ENCODE measurements at regions not wholly inside any gene's neighbourhood (a gene's known extent, or its start where the extent isn't known, plus 50 kb on each side); places are given as distances from the start of the nearest gene placed in this dataset.

DNA sequence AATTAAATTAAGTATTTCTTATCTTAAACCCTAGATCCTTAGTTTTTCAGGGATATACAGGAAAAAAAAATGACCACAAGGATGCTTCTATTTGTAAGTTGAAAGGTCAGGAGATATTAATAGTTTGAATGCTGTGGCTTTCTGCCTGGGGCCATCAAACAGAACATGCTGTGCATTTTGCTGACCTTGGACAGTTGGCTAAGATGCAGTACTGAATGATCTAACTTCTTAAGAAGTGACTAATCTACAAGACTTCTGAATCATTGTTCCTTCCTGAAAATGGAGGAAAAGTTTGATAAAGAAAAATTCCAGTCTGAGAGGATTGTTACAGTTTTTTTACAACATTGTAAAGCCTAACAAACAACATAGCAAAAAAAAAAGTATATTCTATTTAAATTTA lies 237.8 kb upstream of the JADE1 start:
- DNase-seq (ENCODE audit: low read depth in 4 of 4, low spot score in 1 of 4): no peak

DNA sequence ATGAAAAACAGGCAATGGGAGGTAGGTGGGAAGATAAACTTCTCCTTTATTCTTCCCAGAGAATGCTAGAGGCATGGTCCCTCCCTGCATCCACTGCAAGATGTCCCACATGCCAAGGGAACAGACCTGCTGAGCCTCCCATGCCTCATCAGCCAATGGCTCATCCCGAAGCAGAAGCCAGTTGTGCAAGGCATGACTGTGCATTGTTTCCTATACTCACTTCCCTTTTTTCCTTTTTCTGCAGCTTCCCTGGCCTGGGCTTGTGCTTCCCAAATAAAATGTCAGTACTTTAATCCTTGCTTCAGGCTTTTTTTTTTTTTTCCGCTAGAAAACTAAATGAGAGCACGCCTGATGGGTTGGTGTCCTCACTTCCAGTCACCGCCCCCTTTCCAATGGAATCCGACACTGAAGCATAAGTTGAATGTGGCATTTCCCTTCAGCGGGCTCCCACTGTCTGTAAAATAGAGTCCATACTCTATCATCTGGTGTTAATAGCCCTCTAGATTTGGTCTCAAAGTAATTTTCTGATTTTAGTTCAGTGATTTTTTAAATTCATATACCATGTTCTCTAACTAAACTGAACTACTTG lies 239.0 kb upstream of the JADE1 start:
- DNase-seq (ENCODE audit: low read depth in 4 of 4, low spot score in 1 of 4): no peak

DNA sequence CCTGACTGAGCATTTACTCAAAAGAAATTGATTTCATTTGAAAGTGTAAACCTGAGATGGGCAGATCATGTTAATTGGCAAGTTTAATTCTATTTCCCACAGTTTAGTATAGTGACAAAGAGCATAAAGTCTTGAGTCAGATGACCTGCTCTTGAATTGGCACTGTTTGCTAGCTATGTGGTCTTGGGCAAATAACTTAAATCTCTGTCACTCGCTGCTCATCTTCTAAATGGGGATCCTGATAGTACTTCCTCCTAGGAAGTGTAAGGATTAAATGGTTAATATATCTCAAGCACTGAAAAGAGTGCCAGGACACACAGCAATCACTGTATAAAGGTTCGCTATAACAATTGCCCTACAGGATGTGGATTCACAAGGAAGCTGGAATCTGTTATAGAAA lies 242.8 kb upstream of the JADE1 start:
- no peak for DNase-seq (ENCODE audit: low read depth in 4 of 4, low spot score in 1 of 4)

DNA sequence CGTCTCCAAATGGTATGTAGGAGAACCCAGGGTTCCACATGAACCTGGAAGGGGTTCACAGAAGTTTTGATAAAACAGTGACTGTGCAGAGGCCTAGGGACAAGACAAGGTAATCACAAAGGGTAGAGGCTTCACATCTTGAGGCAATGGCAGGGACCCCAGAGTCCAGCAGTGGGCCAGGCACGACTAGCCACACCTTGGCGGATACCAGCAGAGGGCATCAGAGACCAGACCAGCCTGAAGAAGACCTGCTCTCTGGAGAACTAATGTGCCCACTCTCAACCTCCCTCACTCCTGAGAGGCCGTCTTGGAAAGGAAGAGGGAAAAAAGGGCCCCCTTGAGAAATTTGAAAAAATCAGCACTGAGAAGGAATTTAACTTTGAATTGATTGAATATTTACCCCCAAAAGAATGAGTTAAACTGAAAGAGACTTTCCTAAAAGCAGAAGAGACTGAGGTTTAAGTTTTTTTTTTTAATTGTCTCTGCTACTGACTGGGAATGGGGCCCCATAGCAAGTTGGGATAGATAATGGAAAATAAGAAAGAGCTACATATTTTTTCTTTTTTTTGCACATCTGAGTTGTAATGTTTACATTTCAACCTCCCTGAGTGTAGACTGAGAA lies 243.8 kb upstream of the JADE1 start:
- no peak for DNase-seq (ENCODE audit: low read depth in 4 of 4, low spot score in 1 of 4)

DNA sequence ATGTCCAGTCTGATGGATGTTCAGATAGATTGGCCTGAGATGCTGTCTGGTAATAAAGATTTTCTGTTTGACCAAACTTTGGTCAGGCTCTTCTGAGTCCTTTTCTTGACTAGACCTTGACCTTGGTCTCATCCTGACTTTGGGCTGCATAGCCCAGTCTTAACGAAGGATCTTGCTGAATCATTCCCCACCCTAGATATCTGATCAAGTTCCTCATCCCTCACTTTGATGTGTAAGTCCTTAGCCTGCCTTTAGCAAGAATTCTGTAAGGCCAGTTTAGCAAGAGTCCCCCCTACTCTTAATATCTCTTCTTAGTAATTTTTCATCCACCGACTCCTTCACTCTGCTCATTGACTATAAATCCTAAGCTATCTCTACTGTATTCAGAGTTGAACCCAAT lies 244.4 kb upstream of the JADE1 start:
- DNase-seq (ENCODE audit: low read depth in 4 of 4, low spot score in 1 of 4): no peak

DNA sequence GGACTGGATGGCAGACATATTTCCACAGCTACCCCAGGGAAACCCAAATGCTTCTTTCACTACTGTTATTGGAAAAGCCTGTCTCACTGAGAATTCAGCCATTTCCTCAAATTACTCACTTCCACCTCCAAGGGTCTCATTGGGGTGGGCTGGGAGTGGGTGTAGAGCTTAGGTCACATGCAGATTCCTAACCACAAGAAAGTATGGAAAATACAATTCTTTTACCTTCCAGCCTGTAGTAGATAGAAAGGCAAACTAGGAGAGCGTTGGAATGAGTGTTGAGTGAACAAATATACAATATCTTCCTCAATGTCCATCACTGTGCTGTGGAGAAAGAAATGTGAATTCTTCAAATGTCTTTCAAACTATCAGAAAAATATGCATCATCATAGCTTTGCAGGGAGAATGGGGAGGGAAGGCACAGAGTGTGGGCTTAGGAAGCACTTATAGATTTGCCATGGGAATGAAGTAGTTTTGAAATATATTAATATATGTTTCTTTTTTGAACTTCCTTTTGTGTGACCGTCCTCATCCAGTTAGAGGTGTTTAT lies 245.3 kb upstream of the JADE1 start:
- no peak for DNase-seq (ENCODE audit: low read depth in 4 of 4, low spot score in 1 of 4)

DNA sequence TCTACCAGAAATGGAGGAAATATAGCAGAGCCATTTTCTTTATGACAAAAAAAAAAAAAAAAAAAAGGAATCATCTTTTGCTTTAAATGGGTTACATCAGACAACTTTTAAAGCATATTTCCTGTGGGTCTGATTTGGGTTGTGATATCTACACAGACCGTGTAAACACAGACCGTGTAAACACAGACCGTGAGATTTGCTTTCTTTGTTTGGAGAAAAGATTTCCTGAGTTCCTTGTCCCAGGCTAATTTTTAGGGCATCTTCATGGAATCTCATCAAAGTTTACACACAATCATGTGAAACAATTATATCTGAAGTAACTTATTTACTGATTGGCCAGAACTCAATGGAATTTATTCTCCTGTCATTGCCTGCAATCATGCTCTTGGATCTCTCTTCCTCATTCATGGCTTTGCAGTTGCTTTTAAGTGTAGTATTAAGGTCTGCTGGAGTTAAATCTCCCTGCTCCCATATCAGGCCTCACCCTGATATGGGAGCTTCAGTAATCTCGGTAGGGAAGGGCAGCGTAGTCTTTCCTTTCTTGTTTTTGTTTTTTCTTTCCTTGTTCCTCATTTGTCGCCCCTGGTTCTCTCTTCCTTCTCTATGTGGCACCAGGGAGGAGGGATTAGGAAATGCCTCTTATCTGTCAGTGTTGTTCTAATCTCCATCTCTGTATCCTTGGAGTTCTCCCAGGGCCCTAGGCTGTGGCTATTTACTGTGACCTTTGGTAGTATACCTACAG lies 248.6 kb upstream of the JADE1 start:
- DNase-seq (ENCODE audit: low read depth in 4 of 4, low spot score in 1 of 4): no peak

DNA sequence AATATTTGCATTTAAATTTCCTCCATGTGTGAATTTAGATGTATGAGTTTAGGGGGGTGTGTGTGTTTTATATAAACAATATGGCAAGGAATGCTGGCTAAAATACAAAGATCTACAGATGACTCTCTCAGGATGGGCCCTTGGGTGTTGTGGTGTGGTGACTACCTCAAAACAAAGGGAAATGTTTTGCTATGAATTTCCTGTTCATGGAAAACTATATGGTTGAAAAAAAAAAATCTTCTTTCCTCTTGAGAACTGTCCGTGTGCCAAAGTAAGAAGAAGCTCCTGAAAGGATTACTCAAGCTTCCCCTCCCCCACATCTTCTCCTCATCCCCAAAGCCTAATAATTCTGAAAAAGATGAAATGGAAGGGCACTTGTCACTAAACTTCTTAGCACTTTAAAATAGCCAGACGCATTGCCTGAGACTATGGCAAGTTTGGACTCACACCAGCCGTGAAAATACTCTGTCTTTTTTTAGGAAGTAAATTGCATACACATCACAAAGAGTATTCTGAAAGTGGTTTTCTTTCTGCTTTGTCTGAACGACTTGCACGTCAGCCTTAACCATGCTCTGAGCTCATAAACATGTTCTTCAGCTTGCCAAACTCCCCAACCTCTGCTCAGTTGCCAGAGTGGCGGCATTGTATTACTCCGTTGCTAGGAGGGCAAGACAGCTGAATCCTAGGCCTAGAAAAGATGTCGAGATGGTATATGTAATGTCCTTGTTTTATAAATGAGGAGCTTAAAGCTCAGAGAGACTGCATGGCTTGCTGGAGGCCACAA lies 250.4 kb upstream of the JADE1 start:
- no peak for DNase-seq (ENCODE audit: low read depth in 4 of 4, low spot score in 1 of 4)

DNA sequence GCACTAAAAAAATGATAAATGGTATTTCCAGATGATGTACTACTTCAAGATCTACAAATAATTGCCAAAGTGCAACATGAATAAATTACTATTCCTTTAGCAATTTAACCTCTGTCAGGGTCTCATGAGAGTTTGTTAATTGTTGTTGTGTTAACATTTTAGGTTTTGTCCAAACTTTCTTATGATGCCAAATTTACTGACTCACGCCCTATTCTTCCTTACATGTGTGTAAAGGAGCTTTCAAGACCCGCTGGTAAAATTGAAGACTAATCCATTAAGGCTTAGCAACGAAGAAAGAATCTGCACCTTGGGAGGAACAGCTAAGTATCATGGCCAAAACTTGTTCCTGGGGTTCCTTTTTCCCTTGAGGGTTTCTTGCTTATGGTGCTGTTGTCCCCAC lies 252.7 kb upstream of the JADE1 start:
- no peak for DNase-seq (ENCODE audit: low read depth in 4 of 4, low spot score in 1 of 4)

DNA sequence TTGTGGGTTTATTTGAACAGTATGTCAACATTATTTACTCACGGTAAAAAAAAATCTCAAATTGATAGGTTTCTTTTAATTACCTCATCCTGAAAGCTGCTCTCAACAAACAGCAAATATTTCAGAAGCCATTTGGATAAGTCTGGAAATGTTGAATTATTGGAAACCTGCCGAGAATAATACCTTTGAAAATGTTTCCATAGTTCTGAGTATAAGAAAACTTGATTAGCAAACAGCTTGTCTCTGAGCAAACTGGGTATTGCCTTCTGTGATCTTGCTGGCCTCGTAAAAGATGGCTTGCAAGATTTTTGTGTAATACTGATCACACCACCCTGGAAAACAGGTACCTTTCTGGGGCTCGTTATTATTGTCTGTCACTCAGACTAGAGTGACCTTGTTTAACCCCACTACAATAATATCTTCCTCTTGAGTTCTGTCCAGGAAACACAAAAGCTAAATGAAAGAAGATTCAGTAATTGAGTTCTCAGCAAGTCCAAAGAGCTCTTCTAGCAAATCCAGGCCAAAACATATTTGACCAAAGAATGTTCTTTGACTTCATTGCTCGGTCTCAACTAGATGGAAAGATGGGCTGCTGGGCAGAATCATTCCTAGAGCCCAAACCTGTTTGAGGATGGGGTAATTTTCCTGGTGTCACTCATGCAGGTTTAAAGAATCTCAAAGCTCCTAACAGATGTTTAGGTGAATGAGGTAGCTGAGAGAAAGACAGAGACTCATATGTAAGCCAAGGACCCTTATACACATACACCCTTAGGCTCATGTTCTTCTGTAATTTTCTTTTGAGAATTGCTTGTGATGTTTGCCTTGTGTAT lies 255.6 kb upstream of the JADE1 start:
- DNase-seq (ENCODE audit: low read depth in 4 of 4, low spot score in 1 of 4): no peak

DNA sequence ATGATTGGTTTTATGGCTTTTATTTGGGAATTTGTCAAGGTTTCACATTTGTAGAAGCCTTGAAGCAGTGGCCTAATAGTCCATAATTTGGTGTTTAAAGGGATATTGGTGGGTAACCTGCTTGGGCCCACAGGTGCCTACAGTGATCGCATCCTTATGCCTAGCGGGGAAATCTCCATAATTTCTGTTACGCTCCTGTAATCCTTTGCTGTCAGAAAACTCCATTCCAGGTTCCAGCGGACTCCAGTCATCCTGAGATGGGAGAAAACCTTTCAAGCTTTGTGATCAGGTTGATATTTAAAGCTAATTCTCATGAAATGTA lies 257.0 kb upstream of the JADE1 start:
- DNase-seq (ENCODE audit: low read depth in 4 of 4, low spot score in 1 of 4): no peak

DNA sequence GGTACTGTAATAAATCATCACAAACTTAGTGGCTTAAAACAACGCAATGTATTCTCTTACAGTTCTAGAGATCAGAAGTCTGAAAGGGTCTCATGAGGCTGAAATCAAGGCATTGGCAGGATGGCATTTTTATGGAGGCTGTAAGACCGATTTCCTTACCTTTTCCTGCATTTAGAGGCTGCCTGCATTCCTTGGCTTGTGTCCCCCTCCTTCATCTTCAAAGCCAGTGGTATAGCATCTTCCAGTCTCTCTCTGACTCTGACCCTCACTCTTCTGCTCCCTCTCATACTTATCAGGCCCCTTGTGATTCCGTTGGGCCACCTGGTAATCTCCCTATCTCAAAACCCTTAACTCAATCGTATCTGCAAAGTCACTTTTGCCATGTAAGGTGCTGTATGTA lies 258.2 kb upstream of the JADE1 start:
- no peak for DNase-seq (ENCODE audit: low read depth in 4 of 4, low spot score in 1 of 4)

DNA sequence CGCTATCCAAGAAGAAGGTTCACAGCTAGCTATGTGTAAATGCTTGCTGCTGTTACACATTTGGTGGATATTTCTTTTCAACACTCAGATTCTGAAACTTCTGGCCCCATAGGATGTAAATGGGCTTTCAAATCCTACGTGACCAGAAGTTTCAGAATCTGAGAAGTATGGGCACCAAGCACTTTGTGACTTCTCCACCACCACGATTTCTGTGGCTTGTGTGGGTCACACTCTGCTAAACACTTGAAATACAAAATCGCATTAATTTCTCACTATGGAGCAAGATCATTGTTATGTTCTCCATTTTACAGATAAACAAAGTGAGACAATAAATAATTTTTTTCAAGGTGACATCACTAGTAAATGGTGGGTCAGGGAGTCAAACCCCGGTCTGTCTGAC lies 259.4 kb upstream of the JADE1 start:
- DNase-seq (ENCODE audit: low read depth in 4 of 4, low spot score in 1 of 4): no peak

DNA sequence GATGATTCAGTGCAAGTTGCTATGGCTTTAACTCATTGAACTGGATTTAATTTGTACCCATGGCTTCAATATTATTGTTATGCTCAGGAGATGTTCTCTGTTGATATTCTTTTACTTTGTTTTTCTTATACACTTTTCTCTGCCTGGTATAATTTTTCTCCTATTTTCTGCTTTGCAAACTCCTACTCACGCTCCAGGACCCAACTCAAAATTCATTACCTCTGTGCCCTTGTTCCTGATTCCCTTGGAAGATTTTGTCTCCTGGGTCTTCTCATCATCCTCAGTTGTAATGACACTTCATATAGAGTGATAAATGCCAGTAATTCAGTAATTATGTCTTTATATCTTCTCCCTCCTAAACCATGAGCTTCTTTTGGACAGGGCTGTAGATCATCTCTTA lies 259.9 kb upstream of the JADE1 start:
- no peak for DNase-seq (ENCODE audit: low read depth in 4 of 4, low spot score in 1 of 4)

DNA sequence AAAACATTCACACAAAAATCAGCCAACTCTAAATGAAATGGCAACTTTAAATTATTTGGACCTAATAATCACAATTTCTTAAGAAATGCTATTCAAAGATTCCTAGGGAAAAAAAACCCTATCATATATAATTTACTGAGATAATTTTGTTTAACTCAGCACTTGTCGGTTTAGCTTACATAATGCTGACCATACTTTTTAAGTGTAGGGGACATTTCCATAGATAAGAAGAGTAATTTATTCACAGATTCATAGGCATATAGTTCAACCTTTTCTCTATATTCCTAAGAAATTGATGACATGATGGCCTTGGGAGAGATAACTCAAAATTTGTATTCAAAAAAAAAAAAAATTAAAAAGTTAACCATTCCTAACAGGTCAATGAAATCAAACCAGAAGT lies 260.8 kb upstream of the PGRMC2 start:
- no peak for DNase-seq (ENCODE audit: low read depth in 4 of 4, low spot score in 1 of 4)

DNA sequence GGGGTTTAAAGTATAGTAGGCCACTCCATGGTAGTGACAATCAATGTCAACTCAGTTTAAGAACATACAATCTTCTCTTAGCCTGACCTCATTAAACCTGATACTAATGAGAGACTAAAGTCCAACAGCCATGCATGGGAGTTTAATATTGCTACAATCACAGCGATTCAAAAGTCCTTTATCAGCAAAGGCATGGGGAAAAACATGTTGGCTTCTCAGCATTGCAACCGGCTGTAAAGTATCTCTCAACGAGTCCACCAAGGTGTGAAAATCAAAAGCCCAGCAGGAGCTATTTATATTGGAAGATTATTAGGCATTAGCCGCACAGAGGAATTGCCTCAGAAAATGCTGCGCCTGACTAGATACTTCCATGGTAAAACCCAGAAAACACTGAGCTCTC lies 256.7 kb upstream of the PGRMC2 start:
- no peak for DNase-seq (ENCODE audit: low read depth in 4 of 4, low spot score in 1 of 4)

DNA sequence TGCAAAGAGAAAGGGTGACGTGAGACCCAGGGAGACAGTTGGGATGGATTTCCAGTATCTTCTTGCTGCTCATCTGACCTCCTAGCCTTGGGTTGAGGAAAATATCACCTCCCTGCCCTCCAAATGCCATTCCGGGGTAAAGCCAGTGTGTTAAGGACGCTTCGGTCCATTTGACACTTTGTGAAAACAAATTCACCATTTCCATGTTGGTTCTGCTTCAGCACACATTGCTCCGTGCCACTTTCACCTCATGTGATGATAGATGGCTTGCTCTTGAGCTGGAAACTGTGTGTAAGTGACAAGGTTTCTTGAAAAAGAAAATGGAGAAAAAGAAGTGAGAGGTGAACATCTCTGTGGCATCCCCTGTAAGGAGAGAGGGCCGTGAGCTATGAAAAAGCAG lies 256.1 kb upstream of the PGRMC2 start:
- DNase-seq (ENCODE audit: low read depth in 4 of 4, low spot score in 1 of 4): no peak

DNA sequence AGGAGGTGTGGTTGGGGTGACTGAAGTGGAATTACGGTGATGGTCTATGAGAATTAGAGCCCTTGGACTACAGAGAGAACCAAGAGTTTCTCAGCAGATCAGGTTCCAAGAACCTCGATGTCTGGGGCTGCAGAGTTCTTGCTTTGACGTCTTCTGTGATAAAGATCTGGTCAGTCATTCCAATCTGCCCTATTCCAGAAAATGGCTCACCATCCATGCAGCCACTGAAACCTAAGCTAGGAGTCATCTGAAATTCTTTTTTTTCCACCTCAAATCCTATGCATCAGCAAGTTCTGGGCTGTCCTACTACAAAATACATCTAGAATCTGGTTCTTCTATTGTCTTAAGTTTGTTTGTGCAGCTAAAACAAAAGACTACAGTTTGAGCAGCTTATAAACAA lies 254.4 kb upstream of the PGRMC2 start:
- DNase-seq (ENCODE audit: low read depth in 4 of 4, low spot score in 1 of 4): no peak

DNA sequence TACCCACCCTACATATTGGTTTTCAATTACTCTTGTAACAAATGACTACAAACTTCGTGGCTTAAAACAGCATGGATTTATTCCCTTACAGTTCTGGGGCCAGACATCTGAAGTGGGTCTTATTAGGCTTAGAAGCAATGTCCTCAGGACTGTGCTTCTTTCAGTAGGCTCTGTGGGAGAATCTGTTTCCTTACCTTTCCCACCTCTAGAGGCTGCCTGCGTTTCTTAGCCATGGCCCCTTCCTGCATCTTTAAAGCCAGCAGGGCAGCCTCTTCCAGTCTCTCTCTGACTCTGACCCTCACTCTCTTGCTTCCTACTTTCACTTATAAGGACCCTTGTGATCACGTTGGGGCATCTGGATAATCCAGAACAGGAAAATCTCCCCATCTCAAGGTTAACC lies 252.5 kb upstream of the PGRMC2 start:
- DNase-seq (ENCODE audit: low read depth in 4 of 4, low spot score in 1 of 4): no peak

DNA sequence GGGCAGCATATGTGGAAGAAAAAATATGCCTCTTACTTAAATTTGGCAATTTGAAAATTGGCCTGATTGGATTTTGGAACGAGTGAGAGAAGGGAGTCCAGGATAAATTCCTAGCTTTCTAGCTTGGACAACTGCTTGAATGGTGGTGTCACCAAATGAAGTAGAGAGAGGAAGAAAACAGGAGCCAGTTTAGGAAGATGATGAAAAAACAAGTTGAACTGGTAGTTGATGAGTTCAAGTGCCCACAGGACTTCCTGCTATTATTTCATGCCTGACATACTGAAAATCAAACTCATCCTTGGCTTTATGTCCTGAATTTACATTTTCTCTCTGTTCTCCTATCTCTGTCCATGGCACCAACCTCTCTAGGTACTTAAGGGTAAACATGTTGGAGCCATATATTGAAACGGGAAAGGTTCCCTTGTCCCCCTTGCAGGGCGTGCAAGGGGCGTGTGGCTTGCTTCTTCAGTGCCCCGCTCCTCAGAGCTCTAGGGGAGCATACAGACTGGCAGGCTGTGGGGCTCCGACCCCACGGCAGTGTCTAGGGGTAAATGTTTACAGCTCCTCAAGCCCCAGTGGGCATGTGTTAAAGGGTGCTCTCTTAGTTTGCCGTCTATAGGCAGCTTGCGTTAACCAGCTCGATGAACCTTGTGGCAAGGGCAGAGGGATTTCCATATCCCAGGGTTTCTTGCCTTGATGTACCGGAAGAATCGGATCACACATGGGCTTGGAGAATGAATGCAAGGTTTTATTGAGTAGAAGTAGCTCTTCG lies 250.7 kb upstream of the PGRMC2 start:
- no peak for DNase-seq (ENCODE audit: low read depth in 4 of 4, low spot score in 1 of 4)
